Panc1 (cell line): ENCODE measurements at regions not wholly inside any gene's neighbourhood (a gene's known extent, or its start where the extent isn't known, plus 50 kb on each side); places are given as distances from the start of the nearest gene placed in this dataset.

Source experiments
- ATAC-seq: fragments of 200-7000 bp; cut with Tn5 transposase; 2 replicates; pipeline ENCODE4 v1.9.1; 2020; ENCODE audit warnings: mild to moderate bottlenecking, moderate library complexity
- BruUV-seq: library from RNA; stranded (reverse); fragments of 400-500 nt; replicated peaks from 2 replicates; lab custom pipeline; 2021; lab: Mats Ljungman, UMichigan
- CTCF ChIA-PET: fragments of 300-600 bp; sonication (Branson Sonifier 250); formaldehyde crosslinking; loops from one replicate; lab custom pipeline; 2022; ENCODE audit warnings: antibody characterized with exemption; lab: Charles Lee
- POLR2A ChIA-PET: fragments of 300-600 bp; sonication (Branson Sonifier 250); formaldehyde crosslinking; loops from one replicate; lab custom pipeline; 2022; ENCODE audit warnings: antibody characterized with exemption; lab: Charles Lee
- DNase-seq: peaks from one replicate; pipeline ENCODE4 v3.0.0-alpha.2; 2010; ENCODE audit warnings: low read depth, low spot score
- H3K27ac ChIP-seq: 2 replicates; pipeline ENCODE4 v1.5.1; 2011; ENCODE audit warnings: mild to moderate bottlenecking, low read length, inconsistent platforms
- H3K27me3 ChIP-seq: fragments of 200-500 bp; sonication (Bioruptor generic); 2 replicates; pipeline ENCODE4 v1.6.0; 2014; ENCODE audit warnings: low read length, inconsistent platforms; ENCODE audit not compliant: control insufficient read depth, insufficient read depth
- H3K36me3 ChIP-seq: fragments of 200-500 bp; sonication (Bioruptor generic); 2 replicates; pipeline ENCODE4 v1.5.1; 2014; ENCODE audit warnings: inconsistent platforms, mild to moderate bottlenecking, low read length, moderate library complexity; ENCODE audit not compliant: control insufficient read depth, insufficient read depth
- H3K4me1 ChIP-seq: 2 replicates; pipeline ENCODE4 v1.5.1; 2011; ENCODE audit warnings: inconsistent platforms, mild to moderate bottlenecking, low read length, moderate library complexity; ENCODE audit not compliant: control insufficient read depth, insufficient read depth
- H3K4me3 ChIP-seq, 2 experiments: 2 replicates each; pipeline ENCODE4 v1.5.1; 2011 to 2012; ENCODE audit warnings: low read depth in 2 of 2, low read length in 2 of 2, mild to moderate bottlenecking in 2 of 2, inconsistent platforms in 1 of 2, moderate library complexity in 1 of 2
- H3K9me3 ChIP-seq: fragments of 200-500 bp; sonication (Bioruptor generic); 2 replicates; pipeline ENCODE4 v1.5.1; 2014; ENCODE audit warnings: low read depth, mild to moderate bottlenecking, inconsistent platforms, low read length, moderate library complexity; ENCODE audit not compliant: control insufficient read depth, insufficient read depth
- CTCF ChIP-seq: fragments of 450-650 bp; IDR thresholded peaks from 2 replicates; pipeline ENCODE4 v1.5.1; 2017; ENCODE audit warnings: mild to moderate bottlenecking
- POLR2AphosphoS5 ChIP-seq: IDR thresholded peaks from 2 replicates; pipeline ENCODE4 v1.6.1; 2012; ENCODE audit warnings: mild to moderate bottlenecking, low read depth, low read length, moderate library complexity
- REST ChIP-seq, 2 experiments: IDR thresholded peaks; 2 replicates each; pipeline ENCODE4 v1.6.1; 2011 to 2012; ENCODE audit warnings: low read depth in 2 of 2, control low read depth in 1 of 2, low read length in 1 of 2, mild to moderate bottlenecking in 1 of 2, moderate library complexity in 1 of 2; ENCODE audit not compliant: insufficient read depth in 1 of 2
- SIN3A ChIP-seq: IDR thresholded peaks from 2 replicates; pipeline ENCODE4 v1.6.1; 2012; ENCODE audit warnings: low read depth, mild to moderate bottlenecking, low read length, moderate library complexity, borderline replicate concordance; ENCODE audit not compliant: insufficient read depth
- TCF7L2 ChIP-seq: IDR thresholded peaks from 2 replicates; pipeline ENCODE4 v1.6.1; 2011; ENCODE audit warnings: mild to moderate bottlenecking, low read depth, low read length, inconsistent platforms
- in situ Hi-C: cut with HindIII; loops from 2 replicates; pipeline ENCODE4 v1.10.0; 2016; ENCODE audit warnings: low sequenced_read_pairs, low pct_unique_long_range_greater_than_20kb
- intact Hi-C: fragments of 100-400 bp; cut with micrococcal nuclease; formaldehyde crosslinking; loops from one replicate; pipeline ENCODE4 v1.10.0; 2022; ENCODE audit not compliant: unreplicated experiment

DNA sequence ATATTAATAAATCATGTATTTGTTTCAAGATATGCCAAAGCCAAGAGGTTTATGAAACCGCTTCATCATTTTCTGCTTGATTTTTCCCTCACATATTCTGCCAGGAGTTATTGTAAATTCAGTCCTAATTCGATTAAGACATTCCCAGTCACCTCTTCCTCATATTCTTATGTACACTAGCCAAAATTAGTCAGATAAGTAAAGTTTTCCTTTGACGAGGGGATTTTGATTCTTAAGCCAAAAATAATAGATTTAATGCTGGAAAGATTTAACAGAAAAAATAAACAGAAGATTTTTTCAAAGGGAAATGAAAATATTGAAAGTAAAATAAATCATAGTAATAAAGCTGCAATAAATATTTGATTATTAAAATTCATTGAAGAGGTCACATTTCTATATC, 51.0 kb upstream of the VEGFC start:
- H3K9me3 ChIP-seq, result no peaks in the 10 kb centered on the region
- intact Hi-C loops (no loop called here), in situ Hi-C loops (no loop called here)
- ChIA-PET POLR2A (no interaction called here), CTCF (no interaction called here)
- no peak for DNase-seq
- no peaks in the 10 kb centered on the region for H3K4me1 ChIP-seq
- no TSS peak for BruUV-seq
- H3K4me3 ChIP-seq, result no peak overlapping the region
- no peak for ATAC-seq
- no peak overlapping the region for H3K27ac ChIP-seq
- TF ChIP-seq CTCF, result no peak
- TF ChIP-seq TCF7L2, result no peak
- TF ChIP-seq REST (IDR thresholded peaks at IDR 0.05; ENCODE audit: insufficient read depth in 1 of 2, low read depth in 2 of 2, low read length in 1 of 2), result no peak
- no peak for TF ChIP-seq POLR2AphosphoS5
- TF ChIP-seq SIN3A, result no peak
- H3K36me3 ChIP-seq, result no peaks in the 10 kb centered on the region
- no peaks in the 10 kb centered on the region for H3K27me3 ChIP-seq

GRCh38 chr4:176844448-176844847, 51.7 kb upstream of the VEGFC start:
- ChIA-PET CTCF (no interaction called here), POLR2A (no interaction called here)
- ATAC-seq, result no peak
- TF ChIP-seq CTCF, result no peak
- TF ChIP-seq TCF7L2, result no peak
- TF ChIP-seq POLR2AphosphoS5, result no peak
- TF ChIP-seq REST (IDR thresholded peaks at IDR 0.05; ENCODE audit: insufficient read depth in 1 of 2, low read depth in 2 of 2, low read length in 1 of 2), result no peak
- TF ChIP-seq SIN3A, result no peak
- Histone ChIP-seq H3K9me3 (no peaks in the 10 kb centered on the region), H3K27me3 (no peaks in the 10 kb centered on the region), H3K27ac (no peak overlapping the region), H3K36me3 (no peaks in the 10 kb centered on the region), H3K4me3 (no peak overlapping the region), H3K4me1 (no peaks in the 10 kb centered on the region)
- intact Hi-C loops (no loop called here), in situ Hi-C loops (no loop called here)
- no TSS peak for BruUV-seq
- DNase-seq, result no peak
